MCF 10A (cell line): ENCODE measurements at regions not wholly inside any gene's neighbourhood (a gene's known extent, or its start where the extent isn't known, plus 50 kb on each side); places are given as distances from the start of the nearest gene placed in this dataset.

Source experiments
- BruUV-seq: library from RNA; stranded (reverse); fragments of 400-500 nt; replicated peaks from 2 replicates; lab custom pipeline; 2021; lab: Mats Ljungman, UMichigan
- CTCF ChIA-PET: fragments of 300-600 bp; sonication (Branson Sonifier 250); formaldehyde crosslinking; extraction: SDS; loops from one replicate; lab custom pipeline; 2021; ENCODE audit warnings: antibody characterized with exemption, inconsistent platforms; lab: Yijun Ruan, JAX
- POLR2A ChIA-PET: fragments of 300-600, 350-650 bp; sonication (Branson Sonifier 250); formaldehyde crosslinking; extraction: SDS; loops from one replicate; lab custom pipeline; 2020; ENCODE audit warnings: antibody characterized with exemption, inconsistent platforms; lab: Yijun Ruan, JAX
- DNase-seq: peaks from one replicate; pipeline ENCODE4 v3.0.0-alpha.2; 2018; ENCODE audit not compliant: unreplicated experiment
- H3K27ac Mint-ChIP-seq: one replicate; pipeline ENCODE4 v1.8.0; 2022; ENCODE audit warnings: mild to moderate bottlenecking, low read depth, mixed read lengths; ENCODE audit not compliant: unreplicated experiment
- H3K27me3 Mint-ChIP-seq: one replicate; pipeline ENCODE4 v1.8.0; 2022; ENCODE audit warnings: mixed read lengths; ENCODE audit not compliant: insufficient read depth, unreplicated experiment
- H3K36me3 Mint-ChIP-seq: one replicate; pipeline ENCODE4 v1.8.0; 2022; ENCODE audit warnings: mild to moderate bottlenecking, moderate library complexity, mixed read lengths; ENCODE audit not compliant: insufficient read depth, unreplicated experiment
- H3K4me1 Mint-ChIP-seq: one replicate; pipeline ENCODE4 v1.8.0; 2022; ENCODE audit warnings: mixed read lengths; ENCODE audit not compliant: insufficient read depth, unreplicated experiment
- H3K4me3 Mint-ChIP-seq: one replicate; pipeline ENCODE4 v1.8.0; 2022; ENCODE audit warnings: mild to moderate bottlenecking, moderate library complexity, mixed read lengths; ENCODE audit not compliant: unreplicated experiment
- H3K9me3 Mint-ChIP-seq: one replicate; pipeline ENCODE4 v1.8.0; 2022; ENCODE audit warnings: mixed read lengths; ENCODE audit not compliant: unreplicated experiment
- intact Hi-C: fragments of 100-400 bp; cut with micrococcal nuclease; formaldehyde crosslinking; loops from 2 replicates; pipeline ENCODE4 v1.14.1; 2022
- TF ChIP-seq, protein P1 (sequence below): fragments of 200-600 bp; IDR thresholded peaks from one replicate; pipeline ENCODE4 v1.8.0; 2022; ENCODE audit warnings: antibody characterized with exemption, mild to moderate bottlenecking; ENCODE audit not compliant: unreplicated experiment

DNA sequence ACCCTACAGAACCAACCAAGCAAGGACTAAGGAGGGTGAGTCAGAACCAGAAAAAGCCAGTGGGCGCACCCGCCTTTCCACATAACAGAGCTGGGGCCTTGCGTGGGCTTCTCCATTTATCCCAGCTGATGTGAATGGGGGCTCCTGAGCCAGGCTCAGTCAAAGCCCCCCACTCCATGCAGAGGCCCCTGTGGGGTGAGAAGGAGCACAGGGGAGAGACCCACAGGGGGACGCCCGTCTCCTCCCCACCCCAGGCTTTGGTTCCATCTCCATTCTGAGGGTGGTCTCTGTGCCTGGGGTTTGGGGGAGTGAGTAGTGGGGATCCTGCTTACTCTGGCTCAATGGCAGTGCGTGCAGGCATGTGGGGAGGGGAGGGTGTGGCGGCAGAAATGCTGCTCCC, 210.1 kb upstream of the TNRC6C start:
- ChIA-PET POLR2A (no interaction called here), CTCF (no interaction called here)
- no peak overlapping the region for H3K4me3 Mint-ChIP-seq
- no peak overlapping the region for H3K27ac Mint-ChIP-seq
- no peaks in the 10 kb centered on the region for H3K4me1 Mint-ChIP-seq
- intact Hi-C loops = no loop called here
- no TSS peak for BruUV-seq
- TF ChIP-seq, protein P1, sequence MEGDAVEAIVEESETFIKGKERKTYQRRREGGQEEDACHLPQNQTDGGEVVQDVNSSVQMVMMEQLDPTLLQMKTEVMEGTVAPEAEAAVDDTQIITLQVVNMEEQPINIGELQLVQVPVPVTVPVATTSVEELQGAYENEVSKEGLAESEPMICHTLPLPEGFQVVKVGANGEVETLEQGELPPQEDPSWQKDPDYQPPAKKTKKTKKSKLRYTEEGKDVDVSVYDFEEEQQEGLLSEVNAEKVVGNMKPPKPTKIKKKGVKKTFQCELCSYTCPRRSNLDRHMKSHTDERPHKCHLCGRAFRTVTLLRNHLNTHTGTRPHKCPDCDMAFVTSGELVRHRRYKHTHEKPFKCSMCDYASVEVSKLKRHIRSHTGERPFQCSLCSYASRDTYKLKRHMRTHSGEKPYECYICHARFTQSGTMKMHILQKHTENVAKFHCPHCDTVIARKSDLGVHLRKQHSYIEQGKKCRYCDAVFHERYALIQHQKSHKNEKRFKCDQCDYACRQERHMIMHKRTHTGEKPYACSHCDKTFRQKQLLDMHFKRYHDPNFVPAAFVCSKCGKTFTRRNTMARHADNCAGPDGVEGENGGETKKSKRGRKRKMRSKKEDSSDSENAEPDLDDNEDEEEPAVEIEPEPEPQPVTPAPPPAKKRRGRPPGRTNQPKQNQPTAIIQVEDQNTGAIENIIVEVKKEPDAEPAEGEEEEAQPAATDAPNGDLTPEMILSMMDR = no peak
- DNase-seq = no peak
- peaks cover 15% of the 10 kb centered on the region for H3K9me3 Mint-ChIP-seq
- H3K27me3 Mint-ChIP-seq = peaks cover 14% of the 10 kb centered on the region
- no peaks in the 10 kb centered on the region for H3K36me3 Mint-ChIP-seq

DNA sequence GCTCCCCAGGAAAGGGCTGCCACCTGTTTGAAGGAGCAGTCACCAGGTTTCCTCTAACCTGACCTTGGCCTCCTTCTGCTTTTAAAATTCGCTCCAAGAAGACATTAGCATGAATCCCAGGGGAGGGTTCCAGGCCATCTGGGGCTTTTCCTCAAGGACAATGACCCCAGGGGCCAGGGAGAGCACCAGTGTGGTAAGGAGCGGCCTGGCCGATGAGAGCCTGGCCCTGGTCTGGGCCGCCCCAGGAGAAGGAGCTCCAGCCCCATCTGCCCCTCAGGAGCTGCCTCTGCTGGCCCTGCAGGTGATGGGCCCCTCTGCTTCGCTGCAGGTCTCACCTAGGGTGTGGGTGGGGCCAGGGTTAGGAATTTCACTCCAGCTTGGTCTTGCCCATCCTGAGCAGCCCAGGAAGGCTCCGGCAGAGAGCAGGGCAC, 209.2 kb upstream of the TNRC6C start:
- DNase-seq = no peak
- ChIA-PET CTCF (interaction anchor here (0.6 to 0.7 kb wide), 2 partner anchors 8 to 177 kb away, joined by 3 to 5 read pairs; no protein-coding TSS in a partner anchor), POLR2A (no interaction called here)
- H3K4me1 Mint-ChIP-seq = no peaks in the 10 kb centered on the region
- H3K9me3 Mint-ChIP-seq = peaks cover 15% of the 10 kb centered on the region
- intact Hi-C loops = no loop called here
- H3K27ac Mint-ChIP-seq = no peak overlapping the region
- H3K27me3 Mint-ChIP-seq = peaks cover 11% of the 10 kb centered on the region
- H3K36me3 Mint-ChIP-seq = no peaks in the 10 kb centered on the region
- no peak overlapping the region for H3K4me3 Mint-ChIP-seq
- no TSS peak for BruUV-seq
- TF ChIP-seq, protein P1 = no peak

DNA sequence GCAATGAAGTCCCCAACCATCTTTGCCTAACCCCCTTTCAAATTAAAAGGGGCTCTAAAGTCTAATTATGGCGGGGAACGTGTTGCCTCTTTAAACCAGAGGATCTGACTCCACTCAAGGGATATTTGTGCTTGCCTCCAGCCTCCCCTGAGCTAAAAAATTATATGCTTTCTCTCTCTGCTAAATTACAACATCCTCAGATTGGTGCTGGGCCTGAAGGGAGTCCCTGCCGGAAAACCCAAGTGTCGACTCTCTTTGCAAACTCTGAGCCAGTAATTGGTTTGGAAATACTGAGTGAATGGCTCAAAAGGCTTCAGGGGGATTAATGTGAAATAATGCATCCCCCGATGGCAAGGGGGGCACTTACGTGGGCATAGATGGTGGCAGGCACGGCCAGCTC, 208.5 kb upstream of the TNRC6C start:
- DNase-seq = no peak
- BruUV-seq = no TSS peak
- no peaks in the 10 kb centered on the region for H3K36me3 Mint-ChIP-seq
- intact Hi-C loops = no loop called here
- H3K27ac Mint-ChIP-seq = no peak overlapping the region
- TF ChIP-seq, protein P1 = no peak
- CTCF ChIA-PET = interaction anchor here (0.7 kb wide), 1 partner anchor 176 kb away, joined by 5 read pairs; no protein-coding TSS in a partner anchor
- POLR2A ChIA-PET = no interaction called here
- peaks cover 11% of the 10 kb centered on the region for H3K27me3 Mint-ChIP-seq
- peaks cover 8% of the 10 kb centered on the region for H3K9me3 Mint-ChIP-seq
- H3K4me1 Mint-ChIP-seq = no peaks in the 10 kb centered on the region
- no peak overlapping the region for H3K4me3 Mint-ChIP-seq

DNA sequence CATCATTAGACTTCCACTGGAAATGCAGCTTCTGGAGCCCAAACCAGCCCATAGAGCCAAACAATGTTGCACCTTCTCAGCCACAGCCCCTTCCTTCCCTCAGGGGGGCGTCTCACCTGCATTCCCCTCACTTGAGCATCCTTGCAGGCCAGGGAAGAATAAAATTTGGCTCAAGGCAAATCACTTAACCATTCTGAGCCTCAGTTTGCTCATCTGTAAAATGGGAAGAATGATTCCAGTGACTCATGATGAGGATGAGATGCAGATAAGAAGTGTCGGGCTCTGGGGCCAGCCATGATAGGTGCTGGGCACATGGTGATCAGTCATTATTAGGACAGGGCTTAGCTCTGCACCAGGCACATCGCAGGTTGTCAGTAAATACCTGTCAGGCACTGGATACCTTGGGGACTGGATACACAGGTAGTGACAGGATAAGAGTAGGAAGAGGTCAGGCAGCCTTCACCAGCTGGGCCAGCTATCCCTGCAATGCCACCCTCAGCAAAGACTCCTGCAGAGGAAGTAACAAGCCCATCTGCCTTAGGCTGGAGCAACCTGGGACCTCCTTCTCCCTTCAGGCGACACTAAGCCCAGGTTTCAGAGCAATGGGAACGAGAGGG, 208.0 kb upstream of the TNRC6C start:
- Mint-ChIP-seq H3K27me3 (peaks cover 11% of the 10 kb centered on the region), H3K9me3 (peaks cover 3% of the 10 kb centered on the region), H3K27ac (no peak overlapping the region), H3K36me3 (no peaks in the 10 kb centered on the region), H3K4me1 (no peaks in the 10 kb centered on the region), H3K4me3 (no peak overlapping the region)
- CTCF ChIA-PET = no interaction called here
- no peak for DNase-seq
- no TSS peak for BruUV-seq
- POLR2A ChIA-PET = no interaction called here
- intact Hi-C loops = no loop called here
- TF ChIP-seq, protein P1 = no peak
